Ishikawa (cell line): ENCODE measurements at regions not wholly inside any gene's neighbourhood (a gene's known extent, or its start where the extent isn't known, plus 50 kb on each side); places are given as distances from the start of the nearest gene placed in this dataset.

Experiments used
- CEBPB ChIP-seq: IDR thresholded peaks from 2 replicates; pipeline ENCODE4 v1.6.1; 2012
- CREB1 ChIP-seq: IDR thresholded peaks from 2 replicates; pipeline ENCODE4 v1.6.1; 2012; ENCODE audit warnings: low read depth
- EGR1 ChIP-seq: IDR thresholded peaks from 2 replicates; pipeline ENCODE4 v1.6.1; 2012
- EP300 ChIP-seq: IDR thresholded peaks from 2 replicates; pipeline ENCODE4 v1.6.1; 2012; ENCODE audit warnings: borderline replicate concordance
- FOXM1 ChIP-seq: IDR thresholded peaks from 2 replicates; pipeline ENCODE4 v1.6.1; 2012; ENCODE audit warnings: low read depth, borderline replicate concordance
- MAX ChIP-seq: IDR thresholded peaks from 2 replicates; pipeline ENCODE4 v1.6.1; 2012
- NFIC ChIP-seq: IDR thresholded peaks from 2 replicates; pipeline ENCODE4 v1.6.1; 2012
- RAD21 ChIP-seq: IDR thresholded peaks from 2 replicates; pipeline ENCODE4 v1.6.1; 2012; ENCODE audit warnings: low read depth
- REST ChIP-seq: IDR thresholded peaks from 2 replicates; pipeline ENCODE4 v1.6.1; 2012; ENCODE audit warnings: low read depth, mild to moderate bottlenecking
- TAF1 ChIP-seq: IDR thresholded peaks from 2 replicates; pipeline ENCODE4 v1.6.1; 2012; ENCODE audit warnings: low read depth, mild to moderate bottlenecking
- TCF12 ChIP-seq: IDR thresholded peaks from 2 replicates; pipeline ENCODE4 v1.6.1; 2012; ENCODE audit warnings: low read depth
- TEAD4 ChIP-seq: IDR thresholded peaks from 2 replicates; pipeline ENCODE4 v1.6.1; 2012
- USF1 ChIP-seq: IDR thresholded peaks from 2 replicates; pipeline ENCODE4 v1.6.1; 2012
- YY1 ChIP-seq: IDR thresholded peaks from 2 replicates; pipeline ENCODE4 v1.6.1; 2012; ENCODE audit warnings: low read depth
- ZBTB7A ChIP-seq: IDR thresholded peaks from 2 replicates; pipeline ENCODE4 v1.6.1; 2012; ENCODE audit warnings: low read depth

GRCh38 chr5:10019236-10019635, 230.5 kb downstream of the ATPSCKMT start:
- TF ChIP-seq CEBPB: no peak
- TF ChIP-seq TEAD4: no peak
- TF ChIP-seq FOXM1: no peak
- TF ChIP-seq CREB1: no peak
- no peak for TF ChIP-seq EGR1
- no peak for TF ChIP-seq REST
- no peak for TF ChIP-seq ZBTB7A
- no peak for TF ChIP-seq TCF12
- no peak for TF ChIP-seq MAX
- TF ChIP-seq RAD21: no peak
- TF ChIP-seq TAF1: no peak
- no peak for TF ChIP-seq EP300
- TF ChIP-seq USF1: no peak
- no peak for TF ChIP-seq YY1
- no peak for TF ChIP-seq NFIC

GRCh38 chr5:10018201-10019069, 231.3 kb downstream of the ATPSCKMT start:
- TF ChIP-seq ZBTB7A (no peak), YY1 (no peak), NFIC (no peak), EP300 (no peak), MAX (no peak), EGR1 (no peak), TEAD4 (no peak), TCF12 (no peak), FOXM1 (no peak), CEBPB (no peak), REST (no peak), TAF1 (no peak), RAD21 (no peak), USF1 (no peak), CREB1 (no peak)

GRCh38 chr5:10017786-10018185, 231.9 kb downstream of the ATPSCKMT start:
- TF ChIP-seq CREB1: no peak
- no peak for TF ChIP-seq YY1
- TF ChIP-seq TEAD4: no peak
- TF ChIP-seq TAF1: no peak
- TF ChIP-seq ZBTB7A: no peak
- TF ChIP-seq NFIC: no peak
- TF ChIP-seq REST: no peak
- TF ChIP-seq CEBPB: no peak
- no peak for TF ChIP-seq USF1
- TF ChIP-seq EGR1: no peak
- TF ChIP-seq FOXM1: no peak
- no peak for TF ChIP-seq TCF12

- TF ChIP-seq TAF1 (no peak), USF1 (no peak), TCF12 (no peak), TEAD4 (no peak)
Measured at GRCh38 chr5:10009802-10010201, 239.9 kb downstream of the ATPSCKMT start.
